Hematopoietic multipotent progenitor cell treated with erythropoietin and hydrocortisone succinate and interleukin-3 and kit ligand, for 8 days (in vitro differentiated cells): ENCODE measurements at regions not wholly inside any gene's neighbourhood (a gene's known extent, or its start where the extent isn't known, plus 50 kb on each side); places are given as distances from the start of the nearest gene placed in this dataset.

Experiments
- DNase-seq: peaks from one replicate; pipeline ENCODE4 v3.0.0-alpha.2; 2015

- no peak for DNase-seq
Observed at GRCh38 chr2:144333143-144333555, 186.8 kb downstream of the ZEB2 start.

GRCh38 chr2:144332356-144333142 is 187.4 kb downstream of the ZEB2 start:
- DNase-seq: peak; percentile 90

GRCh38 chr2:144331674-144332355 is 188.1 kb downstream of the ZEB2 start:
- DNase-seq: no peak

- DNase-seq: peak; percentile 60
Observed at GRCh38 chr2:144330951-144331673, 188.8 kb downstream of the ZEB2 start.

GRCh38 chr2:144329472-144329871 is 190.4 kb downstream of the ZEB2 start:
- peak; percentile 32 for DNase-seq

GRCh38 chr2:144328938-144329337 is 191.0 kb downstream of the ZEB2 start:
- no peak for DNase-seq

- no peak for DNase-seq
Observed at GRCh38 chr2:144326825-144327224, 193.1 kb downstream of the ZEB2 start.

- DNase-seq: no peak
Observed at GRCh38 chr2:144325086-144325485, 194.8 kb downstream of the ZEB2 start.

- DNase-seq: no peak
Observed at GRCh38 chr2:144324446-144325045, 195.4 kb downstream of the ZEB2 start.

GRCh38 chr2:144323946-144324345 is 196.0 kb downstream of the ZEB2 start:
- no peak for DNase-seq

GRCh38 chr2:144322379-144322778 is 197.5 kb downstream of the ZEB2 start:
- no peak for DNase-seq

GRCh38 chr2:144320491-144320890 is 199.4 kb downstream of the ZEB2 start:
- peak; percentile 72 for DNase-seq

- no peak for DNase-seq
Observed at GRCh38 chr2:144317071-144317738, 202.7 kb downstream of the ZEB2 start.

- no peak for DNase-seq
Observed at GRCh38 chr2:144310889-144311608, 208.9 kb downstream of the ZEB2 start.

GRCh38 chr2:144310484-144310883 is 209.4 kb downstream of the ZEB2 start:
- DNase-seq: no peak

GRCh38 chr2:144307711-144308110 is 212.2 kb downstream of the ZEB2 start:
- no peak for DNase-seq

- no peak for DNase-seq
Observed at GRCh38 chr2:144304202-144304601, 215.7 kb downstream of the ZEB2 start.

- DNase-seq: no peak
Observed at GRCh38 chr2:144300632-144301031, 219.3 kb downstream of the ZEB2 start.

- DNase-seq: no peak
Observed at GRCh38 chr2:144290276-144290675, 229.6 kb downstream of the ZEB2 start.

GRCh38 chr2:144288438-144288837 is 231.5 kb downstream of the ZEB2 start:
- no peak for DNase-seq

GRCh38 chr2:144285324-144285723 is 234.6 kb downstream of the ZEB2 start:
- DNase-seq: no peak

- peak; percentile 31 for DNase-seq
Observed at GRCh38 chr2:144281476-144281875, 238.4 kb downstream of the ZEB2 start.
